Stomach smooth muscle (tissue), 2 donors: ENCODE measurements at regions not wholly inside any gene's neighbourhood (a gene's known extent, or its start where the extent isn't known, plus 50 kb on each side); places are given as distances from the start of the nearest gene placed in this dataset.
"Not testable (repeated sequence)": the region's sequence is repeated elsewhere in the genome, so short reads cannot be mapped to it uniquely, and the experiment has no call there.

Experiments
- H3K27ac ChIP-seq: one replicate; pipeline ENCODE4 v1.7.0; 2013; ENCODE audit warnings: mild to moderate bottlenecking, low read length, inconsistent platforms
- H3K27me3 ChIP-seq, 2 donors: one replicate each; pipeline ENCODE4 v1.7.0; 2013; ENCODE audit warnings: low read length in 2 of 2; ENCODE audit not compliant: insufficient read depth in 2 of 2, control insufficient read depth in 1 of 2
- H3K36me3 ChIP-seq, 2 donors: one replicate each; pipeline ENCODE4 v1.7.0; 2013; ENCODE audit warnings: low read length in 2 of 2; ENCODE audit not compliant: control insufficient read depth in 2 of 2, insufficient read depth in 2 of 2
- H3K4me1 ChIP-seq: one replicate; pipeline ENCODE4 v1.7.0; 2013; ENCODE audit warnings: low read length; ENCODE audit not compliant: control insufficient read depth, insufficient read depth
- H3K4me3 ChIP-seq, 2 donors: one replicate each; pipeline ENCODE4 v1.7.0; 2013; ENCODE audit warnings: low read length in 2 of 2
- H3K9ac ChIP-seq, 2 donors: one replicate each; pipeline ENCODE4 v1.7.0; 2013; ENCODE audit warnings: low read length in 2 of 2, mild to moderate bottlenecking in 1 of 2
- H3K9me3 ChIP-seq, 2 donors: one replicate each; pipeline ENCODE4 v1.7.0; 2013; ENCODE audit warnings: low read length in 2 of 2; ENCODE audit not compliant: control insufficient read depth in 2 of 2
- donor health status: healthy.
- donor health status: Pancreatic carcinoma.

DNA sequence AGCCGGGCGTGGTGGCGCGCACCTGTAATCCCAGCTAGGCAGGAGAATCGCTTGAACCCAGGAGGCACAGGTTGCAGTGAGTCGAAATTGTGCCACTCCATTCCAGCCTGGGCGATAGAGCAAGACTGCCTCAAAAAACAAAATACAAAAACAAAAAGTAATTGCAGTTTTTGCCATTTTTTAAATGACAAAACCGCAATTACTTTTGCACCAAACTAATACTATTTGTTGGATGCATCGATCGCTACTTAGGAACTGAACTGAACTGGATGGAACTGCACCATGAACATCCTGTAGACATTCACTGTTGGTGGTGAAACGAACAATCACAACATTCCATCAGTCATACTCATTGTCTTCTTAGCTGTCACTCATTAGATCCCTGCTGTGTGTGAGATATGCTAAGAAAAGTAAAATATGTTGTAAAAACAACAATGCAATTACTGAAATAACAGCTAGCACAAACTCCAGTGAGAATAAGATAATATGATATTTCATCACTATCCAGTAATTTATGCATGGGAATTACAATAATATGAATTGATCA is 341.2 kb downstream of the ACTR3B start:
- Histone ChIP-seq H3K27ac (no peak overlapping the region), H3K27me3 (no peaks in the 10 kb centered on the region), H3K9ac (no peak overlapping the region), H3K4me3 (no peak overlapping the region), H3K9me3 (no peaks in the 10 kb centered on the region), H3K36me3 (no peaks in the 10 kb centered on the region), H3K4me1 (no peaks in the 10 kb centered on the region)

GRCh38 chr7:153103202-153103601 is 343.6 kb downstream of the ACTR3B start:
- no peaks in the 10 kb centered on the region for H3K36me3 ChIP-seq
- no peaks in the 10 kb centered on the region for H3K27me3 ChIP-seq
- H3K4me1 ChIP-seq = no peaks in the 10 kb centered on the region
- H3K9ac ChIP-seq = no peak overlapping the region
- H3K27ac ChIP-seq = no peak overlapping the region
- H3K9me3 ChIP-seq = no peaks in the 10 kb centered on the region
- H3K4me3 ChIP-seq = no peak overlapping the region

DNA sequence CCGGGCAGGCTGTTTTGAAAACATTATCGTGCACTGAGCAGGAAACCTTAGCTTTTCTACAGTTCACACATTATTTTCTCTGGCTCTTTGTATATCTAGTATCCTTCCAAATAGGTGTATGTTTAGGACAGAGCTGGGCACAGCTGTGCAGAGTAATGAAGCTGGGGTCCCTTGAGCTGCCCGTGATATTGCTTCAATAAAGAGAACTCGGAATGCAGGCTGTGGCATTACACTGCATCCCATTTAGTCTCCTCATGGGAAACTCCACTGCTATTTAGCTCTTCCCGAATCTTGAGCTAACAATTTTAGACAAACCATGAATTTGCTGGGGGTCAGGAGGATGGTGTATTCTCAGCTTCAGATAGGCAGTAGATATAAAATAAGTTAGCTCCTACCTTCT is 348.3 kb downstream of the ACTR3B start:
- Histone ChIP-seq H3K9ac (no peak overlapping the region), H3K27me3 (no peaks in the 10 kb centered on the region), H3K27ac (no peak overlapping the region), H3K4me1 (no peaks in the 10 kb centered on the region), H3K9me3 (no peaks in the 10 kb centered on the region), H3K36me3 (no peaks in the 10 kb centered on the region), H3K4me3 (no peak overlapping the region)

GRCh38 chr7:153109566-153109965 is 350.0 kb downstream of the ACTR3B start:
- H3K9ac ChIP-seq = no peak overlapping the region
- no peaks in the 10 kb centered on the region for H3K4me1 ChIP-seq
- H3K36me3 ChIP-seq = no peaks in the 10 kb centered on the region
- H3K27me3 ChIP-seq = no peaks in the 10 kb centered on the region
- H3K4me3 ChIP-seq = no peak overlapping the region
- H3K27ac ChIP-seq = no peak overlapping the region
- no peaks in the 10 kb centered on the region for H3K9me3 ChIP-seq

- Histone ChIP-seq H3K27me3 (no peaks in the 10 kb centered on the region), H3K9me3 (no peaks in the 10 kb centered on the region), H3K9ac (no peak overlapping the region), H3K4me3 (no peak overlapping the region), H3K27ac (no peak overlapping the region), H3K4me1 (no peaks in the 10 kb centered on the region), H3K36me3 (no peaks in the 10 kb centered on the region)
These were observed 351.1 kb downstream of the ACTR3B start for GRCh38 chr7:153110606-153111005.

DNA sequence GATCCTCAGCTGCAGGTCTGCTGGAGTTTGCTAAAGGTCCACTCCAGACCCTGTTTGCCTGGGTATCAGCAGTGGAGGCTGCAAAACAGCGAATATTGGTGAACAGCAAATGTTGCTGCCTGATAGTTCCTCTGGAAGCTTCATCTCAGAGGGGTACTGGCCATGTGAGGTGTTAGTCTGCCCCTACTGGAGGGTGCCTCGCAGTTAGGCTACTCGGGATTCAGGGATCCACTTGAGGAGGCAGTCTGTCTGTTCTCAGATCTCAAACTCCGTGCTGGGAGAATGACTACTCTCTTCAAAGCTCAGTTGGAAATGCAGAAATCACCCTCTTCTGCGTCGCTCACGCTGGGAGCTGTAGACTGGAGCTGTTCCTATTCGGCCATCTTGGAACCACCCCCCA is 362.7 kb downstream of the ACTR3B start:
- H3K4me1 ChIP-seq, H3K4me3 ChIP-seq, H3K36me3 ChIP-seq, H3K27ac ChIP-seq, H3K27me3 ChIP-seq, H3K9me3 ChIP-seq, H3K9ac ChIP-seq: not testable (repeated sequence)

- Histone ChIP-seq H3K27me3 (no peaks in the 10 kb centered on the region), H3K9me3 (no peaks in the 10 kb centered on the region), H3K4me1 (no peaks in the 10 kb centered on the region), H3K36me3 (no peaks in the 10 kb centered on the region), H3K27ac (no peak overlapping the region), H3K4me3 (no peak overlapping the region), H3K9ac (no peak overlapping the region)
These were observed 370.5 kb downstream of the ACTR3B start for GRCh38 chr7:153130052-153130451.

GRCh38 chr7:153151766-153152165 is 392.2 kb downstream of the ACTR3B start:
- H3K4me3 ChIP-seq = no peak overlapping the region
- no peaks in the 10 kb centered on the region for H3K4me1 ChIP-seq
- no peak overlapping the region for H3K27ac ChIP-seq
- H3K27me3 ChIP-seq = no peaks in the 10 kb centered on the region
- H3K36me3 ChIP-seq = no peaks in the 10 kb centered on the region
- peaks cover 0 to 7% of the 10 kb centered on the region in 2 donors for H3K9me3 ChIP-seq
- H3K9ac ChIP-seq = no peak overlapping the region

GRCh38 chr7:153152801-153153422 is 393.4 kb downstream of the ACTR3B start:
- no peak overlapping the region for H3K4me3 ChIP-seq
- no peak overlapping the region for H3K27ac ChIP-seq
- H3K9me3 ChIP-seq = no peaks in the 10 kb centered on the region
- H3K27me3 ChIP-seq = no peaks in the 10 kb centered on the region
- no peaks in the 10 kb centered on the region for H3K4me1 ChIP-seq
- no peaks in the 10 kb centered on the region for H3K36me3 ChIP-seq
- H3K9ac ChIP-seq = no peak overlapping the region

DNA sequence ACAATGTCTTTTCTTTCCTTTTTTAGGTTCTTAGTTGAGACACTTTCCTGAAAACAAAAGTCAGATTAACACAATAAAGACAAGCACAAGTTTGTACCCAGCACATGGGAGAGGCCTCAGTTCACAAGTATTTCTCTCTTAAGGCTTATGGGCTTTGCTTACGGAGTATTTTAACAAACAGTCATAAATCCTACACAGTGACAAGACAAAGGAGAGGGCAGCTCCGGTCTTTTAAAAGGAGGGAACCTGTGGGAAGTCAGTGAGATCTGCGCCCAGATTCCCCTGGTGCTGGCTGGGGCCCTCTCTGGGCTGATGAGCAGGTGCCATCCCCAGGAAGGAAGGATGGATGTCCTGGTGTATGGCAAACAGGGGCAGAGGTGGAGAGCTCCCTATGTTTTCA is 398.6 kb downstream of the ACTR3B start:
- Histone ChIP-seq H3K27ac (no peak overlapping the region), H3K9me3 (peaks cover 0 to 3% of the 10 kb centered on the region in 2 donors), H3K4me1 (no peaks in the 10 kb centered on the region), H3K36me3 (no peaks in the 10 kb centered on the region), H3K4me3 (no peak overlapping the region), H3K9ac (no peak overlapping the region), H3K27me3 (no peaks in the 10 kb centered on the region)

- Histone ChIP-seq H3K27ac (no peak overlapping the region), H3K4me3 (no peak overlapping the region), H3K9ac (no peak overlapping the region), H3K9me3 (peaks cover 0 to 11% of the 10 kb centered on the region in 2 donors), H3K27me3 (no peaks in the 10 kb centered on the region), H3K36me3 (no peaks in the 10 kb centered on the region), H3K4me1 (no peaks in the 10 kb centered on the region)
These were observed 410.7 kb downstream of the ACTR3B start for GRCh38 chr7:153170287-153170686.
